HCT116 (cell line): ENCODE measurements at regions not wholly inside any gene's neighbourhood (a gene's known extent, or its start where the extent isn't known, plus 50 kb on each side); places are given as distances from the start of the nearest gene placed in this dataset.

Experiments used
- CTCF ChIP-seq, 3 experiments: fragments of 200-600 bp in 1 of 3; sonication (generic) in 1 of 3; IDR thresholded peaks in 2 of 3; conservative IDR thresholded peaks in 1 of 3; 2 replicates each; pipeline ENCODE4 v1.5.1; 2012 to 2017; ENCODE audit warnings: low read depth in 2 of 3, low read length in 2 of 3, antibody characterized with exemption in 1 of 3, borderline replicate concordance in 1 of 3, control low read depth in 1 of 3, mild to moderate bottlenecking in 1 of 3, mixed read lengths in 1 of 3, mixed run types in 1 of 3, moderate library complexity in 1 of 3; ENCODE audit not compliant: insufficient read depth in 1 of 3
- JUND ChIP-seq: IDR thresholded peaks from 2 replicates; pipeline ENCODE4 v1.6.1; 2012
- POLR2A ChIP-seq: IDR thresholded peaks from 2 replicates; pipeline ENCODE4 v1.7.0; 2011; ENCODE audit warnings: borderline replicate concordance; ENCODE audit not compliant: insufficient read depth, insufficient read length; ENCODE audit errors: extremely low read depth
- SIN3A ChIP-seq: IDR thresholded peaks from 2 replicates; pipeline ENCODE4 v1.6.1; 2012; ENCODE audit warnings: low read depth

- no peak for TF ChIP-seq POLR2A
- no peak for TF ChIP-seq JUND
- no peak for TF ChIP-seq CTCF (IDR thresholded peaks at IDR 0.05 in 2 of 3, conservative IDR thresholded peaks at IDR 0.05 in 1 of 3; ENCODE audit: borderline replicate concordance in 1 of 3, insufficient read depth in 1 of 3, low read depth in 2 of 3, low read length in 2 of 3)
- no peak for TF ChIP-seq SIN3A
Measured at GRCh38 chr1:192907545-192908243, 98.9 kb downstream of the RGS2 start.
